ENCODE measurements at regions not wholly inside any gene's neighbourhood (a gene's known extent, or its start where the extent isn't known, plus 50 kb on each side); places are given as distances from the start of the nearest gene placed in this dataset.

DNA sequence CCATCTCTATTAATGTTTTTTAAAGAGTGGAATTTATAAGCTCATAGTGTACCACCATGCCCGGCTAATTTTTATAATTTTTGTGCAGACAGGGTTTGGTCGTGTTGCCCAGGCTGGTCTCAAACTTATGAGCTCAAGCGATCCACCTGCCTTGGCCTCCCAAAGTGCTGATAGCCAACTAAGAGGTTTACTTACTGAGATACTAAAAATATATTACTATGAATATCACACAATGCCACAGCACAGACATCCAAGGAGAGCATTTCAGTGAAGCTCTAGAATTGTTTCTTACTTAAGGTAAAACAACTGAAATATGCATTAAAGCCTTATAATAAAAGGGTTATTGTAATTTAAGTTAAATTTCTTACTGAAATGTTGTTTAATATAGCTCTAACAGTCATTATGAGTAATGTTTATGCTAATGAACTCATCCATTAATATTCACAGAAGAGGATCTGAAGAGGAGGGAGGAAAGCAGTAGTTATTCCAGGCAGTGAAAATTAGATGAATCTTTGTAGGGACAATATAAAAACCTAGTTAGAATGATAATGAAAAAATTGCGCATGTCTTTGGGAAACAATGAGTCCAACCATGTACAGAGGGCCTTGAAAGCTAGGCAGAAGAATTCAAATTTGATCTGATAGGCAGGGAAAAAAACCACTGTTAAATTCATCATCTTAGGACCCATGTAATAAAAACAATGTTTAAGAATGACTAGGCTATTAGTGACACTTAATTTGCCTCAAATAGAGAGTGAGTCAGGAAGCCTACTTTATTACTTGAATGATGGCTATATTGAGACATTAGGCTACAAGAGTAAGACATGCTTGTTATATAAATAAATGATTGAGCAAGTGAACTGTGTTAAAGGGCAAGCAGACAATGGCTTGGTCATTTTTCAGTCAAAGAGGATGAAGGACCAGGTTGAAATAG lies 99.2 kb downstream of the SLC41A2 start:
- DNase-seq = no peak

DNA sequence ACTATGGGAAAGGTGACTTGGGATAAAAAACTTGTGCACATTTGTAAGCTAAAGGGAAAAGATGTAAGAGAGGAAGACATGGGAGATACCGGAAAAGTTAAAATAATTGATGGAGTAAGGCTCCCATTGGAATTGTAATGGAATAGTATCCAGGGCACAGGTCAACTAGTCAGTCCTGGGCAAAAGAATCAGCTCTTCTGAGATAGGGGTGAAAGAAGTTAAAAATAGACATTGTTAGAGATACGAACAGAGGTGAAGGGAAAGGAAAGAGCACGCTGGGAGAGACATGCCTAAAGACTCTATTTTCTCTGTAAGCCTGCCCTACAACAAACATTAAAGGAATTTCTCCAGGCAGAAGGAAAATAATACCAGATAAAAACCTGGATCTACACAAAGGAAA lies 101.6 kb downstream of the SLC41A2 start:
- DNase-seq = no peak

DNA sequence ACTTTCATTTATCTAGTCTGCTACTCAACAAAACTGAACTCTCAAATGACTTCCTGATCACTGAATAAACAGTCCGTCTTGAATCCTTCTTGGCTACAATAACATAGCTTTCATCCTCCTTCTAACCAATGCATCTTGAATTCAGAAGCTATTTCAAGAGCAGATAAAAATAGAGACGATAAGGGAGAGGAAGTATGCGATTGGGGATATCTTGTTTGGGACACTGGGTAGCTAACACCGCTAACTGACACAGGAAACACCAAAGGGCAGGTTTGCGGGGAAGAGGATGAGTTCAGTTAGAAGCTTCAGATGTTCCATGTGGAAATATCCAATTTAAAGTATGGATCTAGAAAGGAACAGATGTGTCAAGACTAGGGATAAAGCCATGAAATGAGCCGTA lies 102.5 kb downstream of the SLC41A2 start:
- DNase-seq = no peak

DNA sequence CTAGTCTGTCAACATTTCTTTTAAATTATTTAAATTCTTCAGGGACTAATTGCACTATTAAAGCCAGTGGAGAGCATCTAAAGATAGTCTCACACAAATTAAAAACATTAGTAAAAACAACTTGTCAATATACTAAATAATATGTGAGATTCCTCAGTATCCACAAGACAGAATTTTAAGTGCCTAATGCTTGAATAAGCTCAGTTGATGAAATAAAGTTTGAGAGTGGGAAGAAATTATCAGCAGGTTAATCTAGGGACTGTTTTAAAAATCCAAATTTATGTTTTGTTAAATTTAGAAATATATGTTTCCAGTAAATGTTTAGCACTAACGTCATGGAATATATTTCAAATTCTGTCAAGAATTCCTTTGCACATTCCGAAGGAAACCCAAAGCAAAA lies 105.2 kb downstream of the SLC41A2 start:
- no peak for DNase-seq

DNA sequence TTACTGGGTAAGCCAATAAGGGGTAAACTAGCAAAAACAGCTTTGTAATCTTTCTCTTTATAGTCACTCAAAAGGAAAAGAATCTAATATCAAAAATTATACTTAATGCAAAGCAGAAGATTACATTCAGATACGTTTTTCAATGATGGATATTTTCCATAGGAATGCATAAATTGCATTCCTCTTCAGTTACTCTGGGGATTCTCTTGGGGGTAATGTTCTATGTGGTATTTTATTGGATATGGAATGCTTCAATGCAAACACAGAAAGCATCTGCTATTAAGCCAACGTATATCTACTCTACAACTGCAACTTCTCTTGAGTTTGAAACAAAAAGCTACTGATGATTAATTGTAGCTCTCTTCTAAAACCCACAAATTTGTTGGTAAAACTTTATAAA lies 106.0 kb downstream of the SLC41A2 start:
- DNase-seq = peak; percentile 33

DNA sequence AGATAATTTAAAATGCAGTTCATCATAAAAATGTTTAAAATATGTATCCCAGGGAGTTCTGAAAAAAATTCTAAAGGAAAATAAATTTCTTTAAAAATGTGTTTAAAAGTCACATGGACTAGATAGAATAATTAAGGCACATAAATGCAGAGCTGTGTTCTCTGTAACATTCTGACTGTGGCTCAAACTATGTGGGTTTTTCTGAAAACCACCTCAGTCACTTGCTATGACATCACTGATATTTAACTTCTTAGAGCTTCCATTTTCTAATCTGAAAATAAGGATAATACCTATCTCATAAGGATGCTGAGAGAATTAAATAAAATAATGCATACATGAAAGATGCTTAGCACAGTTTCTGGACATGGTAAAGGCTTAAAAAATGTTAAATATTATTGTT lies 107.3 kb downstream of the SLC41A2 start:
- no peak for DNase-seq

- DNase-seq = no peak
Observed at GRCh38 chr12:104846056-104846767, 111.9 kb downstream of the SLC41A2 start.

- DNase-seq = no peak
Observed at GRCh38 chr12:104844123-104844522, 114.0 kb downstream of the SLC41A2 start.

DNA sequence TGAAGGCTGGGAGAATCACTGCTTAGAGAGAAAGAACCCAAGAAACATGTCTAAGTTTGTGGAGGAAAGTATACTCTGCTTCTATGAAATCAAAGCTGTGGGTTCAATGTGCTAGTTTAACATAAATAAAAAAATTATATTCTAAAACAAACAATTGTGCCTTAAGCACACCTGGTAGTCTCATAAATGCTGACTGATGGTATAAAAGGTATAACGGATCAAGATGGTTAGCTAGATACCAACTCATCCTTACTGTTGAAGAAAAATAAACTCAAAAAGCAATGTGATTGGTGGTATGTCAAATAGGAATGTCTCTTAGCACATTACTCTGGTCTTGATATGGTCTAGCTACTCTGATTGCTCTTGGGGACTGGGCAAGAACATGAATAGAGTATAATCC lies 117.8 kb downstream of the SLC41A2 start:
- DNase-seq = no peak

DNA sequence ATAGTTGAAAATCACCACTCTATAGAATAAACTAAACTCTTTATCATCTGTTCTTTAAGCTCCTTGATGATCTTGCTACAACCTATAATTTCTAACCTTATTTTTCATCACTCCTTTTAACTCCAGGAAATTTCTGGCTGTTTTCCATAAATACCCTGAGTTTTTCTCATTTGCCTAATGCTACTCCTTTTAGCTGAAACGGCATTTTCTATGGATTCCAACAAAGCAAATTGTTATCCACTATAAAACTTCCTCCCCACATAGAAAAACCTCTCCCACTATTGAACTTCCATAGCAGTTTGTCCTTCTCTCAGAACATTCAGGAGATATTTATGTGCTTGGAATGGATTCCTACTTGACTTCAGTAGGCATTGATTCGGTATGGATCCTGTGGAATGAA lies 122.8 kb downstream of the SLC41A2 start:
- DNase-seq = no peak

- no peak for DNase-seq
Observed at GRCh38 chr12:104834607-104835006, 123.5 kb downstream of the SLC41A2 start.

GRCh38 chr12:104833756-104834155 lies 124.3 kb downstream of the SLC41A2 start:
- DNase-seq = no peak

DNA sequence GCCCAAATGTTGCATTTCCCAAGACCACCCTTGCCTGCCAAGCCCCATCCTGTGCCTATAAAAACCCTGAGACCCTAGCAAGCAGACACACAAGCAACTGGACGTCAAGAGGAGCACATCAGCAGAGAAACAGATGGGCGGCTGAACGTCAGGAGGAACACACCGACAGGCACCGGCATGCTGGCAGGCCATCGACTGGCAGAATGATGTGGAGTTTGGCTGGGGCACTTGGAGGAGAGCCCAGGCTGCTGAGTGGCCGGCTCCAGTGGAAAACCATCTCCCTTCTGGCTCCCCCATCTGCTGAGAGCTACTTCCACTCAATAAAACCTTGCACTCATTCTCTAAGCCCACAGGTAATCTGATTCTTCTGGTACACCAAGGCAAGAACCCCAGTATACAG lies 130.1 kb downstream of the SLC41A2 start:
- DNase-seq = no peak

GRCh38 chr12:104827587-104827986 lies 130.5 kb downstream of the SLC41A2 start:
- DNase-seq = no peak

DNA sequence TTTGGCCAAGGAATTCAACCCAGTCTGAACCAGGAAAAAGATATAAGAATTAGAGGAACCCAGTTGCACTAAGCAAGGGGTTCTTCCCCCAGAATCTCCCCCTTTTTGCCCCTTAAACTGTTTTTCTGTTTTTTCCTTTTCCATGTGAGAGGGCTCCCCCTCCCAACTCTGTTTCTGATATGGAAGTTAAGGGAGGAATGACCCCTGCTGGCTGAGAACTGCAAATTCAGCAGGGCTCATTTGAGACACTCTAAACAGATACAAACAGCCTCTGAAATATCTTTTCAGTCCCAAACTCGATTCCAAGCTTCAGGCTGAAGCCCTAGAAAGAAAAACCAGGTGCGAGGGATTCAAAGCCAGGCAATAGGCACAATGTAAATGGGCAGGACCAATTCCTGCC lies 132.7 kb downstream of the SLC41A2 start:
- no peak for DNase-seq

DNA sequence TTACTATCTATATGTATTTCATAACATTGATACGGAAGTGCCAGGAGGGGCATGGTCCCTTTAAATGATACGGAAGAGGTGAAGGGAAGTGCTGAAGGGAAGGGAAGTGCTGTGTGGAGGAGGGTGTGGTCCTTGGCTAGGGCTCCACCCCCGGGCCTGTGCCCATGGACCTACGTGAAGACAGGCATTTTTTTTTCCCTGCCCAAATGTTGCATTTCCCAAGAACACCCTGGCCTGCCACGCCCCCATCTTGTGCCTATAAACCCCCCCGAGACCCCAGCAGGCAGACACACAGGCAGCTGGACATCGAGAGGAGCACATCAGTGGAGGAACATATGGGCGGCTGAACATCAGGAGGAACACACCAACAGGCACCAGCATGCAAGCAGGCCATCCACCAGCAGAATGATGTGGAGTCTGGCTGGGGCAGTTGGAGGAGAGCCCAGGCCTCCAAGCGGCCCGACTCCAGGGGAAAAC lies 134.1 kb downstream of the SLC41A2 start:
- DNase-seq = no peak

- no peak for DNase-seq
Observed at GRCh38 chr12:104822941-104823340, 135.1 kb downstream of the SLC41A2 start.

- no peak for DNase-seq
Observed at GRCh38 chr12:104816845-104817503, 141.1 kb downstream of the SLC41A2 start.

GRCh38 chr12:104815935-104816334 lies 142.2 kb downstream of the SLC41A2 start:
- no peak for DNase-seq

DNA sequence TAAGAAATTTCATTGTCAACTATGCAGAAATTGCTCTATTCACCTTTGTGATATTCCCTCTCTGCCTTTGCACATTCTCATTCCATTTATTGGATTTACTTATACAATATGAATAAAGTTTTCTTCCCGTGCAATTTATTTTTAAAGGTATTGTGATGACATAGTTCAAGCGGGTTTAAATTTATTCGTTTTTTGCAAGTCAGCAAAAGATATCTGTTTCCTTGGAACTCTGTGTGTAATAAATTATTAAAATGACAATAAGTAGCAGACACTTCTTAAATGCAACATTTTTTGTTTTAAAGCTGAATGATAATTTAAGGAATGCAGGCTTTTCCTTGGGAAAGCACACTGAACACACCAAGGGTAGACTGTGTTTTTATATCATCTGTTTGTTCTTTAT lies 143.1 kb downstream of the SLC41A2 start:
- no peak for DNase-seq
